Body of pancreas (tissue), 4 donors: ENCODE measurements at regions not wholly inside any gene's neighbourhood (a gene's known extent, or its start where the extent isn't known, plus 50 kb on each side); places are given as distances from the start of the nearest gene placed in this dataset.

ENCODE experiments used
- ATAC-seq: fragments of 150-250 bp; one replicate; pipeline ENCODE4 v1.9.1; 2016
- DNase-seq, 4 donors: peaks; one replicate each; pipeline ENCODE4 v3.0.0-alpha.2; 2019
- H3K27ac ChIP-seq, 4 donors: fragments of 200-600 bp; sonication (generic); 1 replicate in 3 of 4; 2 replicates in 1 of 4; pipeline versions ENCODE4 v1.5.1 to v1.6.1; 2016 to 2019; ENCODE audit warnings: mild to moderate bottlenecking in 1 of 4, mixed read lengths in 1 of 4, moderate library complexity in 1 of 4
- H3K27me3 ChIP-seq, 2 donors: fragments of 200-600 bp; sonication (generic); one replicate each; pipeline ENCODE4 v1.6.0; 2016; ENCODE audit warnings: mild to moderate bottlenecking in 1 of 2
- H3K36me3 ChIP-seq, 2 donors: fragments of 200-600 bp; sonication (generic); replicated peaks in 1 of 2; 2 replicates each; pipeline ENCODE4 v1.5.1; 2016; ENCODE audit warnings: low read depth in 2 of 2; ENCODE audit not compliant: insufficient read depth in 1 of 2
- H3K4me1 ChIP-seq: fragments of 200-600 bp; sonication (generic); one replicate; pipeline ENCODE4 v1.6.0; 2016
- H3K4me3 ChIP-seq, 2 donors: fragments of 200-600 bp; sonication (generic); 1 replicate in 1 of 2; 2 replicates in 1 of 2; pipeline ENCODE4 v1.5.1; 2016 to 2019
- H3K9me3 ChIP-seq, 3 donors: fragments of 200-600 bp; sonication (generic); 1 replicate in 2 of 3; 2 replicates in 1 of 3; pipeline ENCODE4 v1.5.1; 2016
- POLR2A ChIP-seq, 3 donors: fragments of 450-650 bp; IDR thresholded peaks; one replicate each; pipeline ENCODE4 v1.6.1; 2016; ENCODE audit warnings: antibody characterized with exemption in 3 of 3, mild to moderate bottlenecking in 2 of 3
- WGBS, 2 donors: methylation state at CpG; one replicate each; pipeline ENCODE4 v1.1.5; 2017; 5-methylcytosine and 5-hydroxymethylcytosine counted together
- intact Hi-C: fragments of 100-400 bp; cut with DNase I; formaldehyde crosslinking; loops from one replicate; pipeline ENCODE4 v1.15.1; 2023
- TF ChIP-seq, protein P1 (sequence below), 7 experiments: fragments of 450-650 bp in 4 of 7; fragments of 200-600 bp in 3 of 7; sonication (generic) in 3 of 7; IDR thresholded peaks; one replicate each; pipeline ENCODE4 v1.5.1; 2016 to 2019; ENCODE audit warnings: antibody characterized with exemption in 7 of 7

DNA sequence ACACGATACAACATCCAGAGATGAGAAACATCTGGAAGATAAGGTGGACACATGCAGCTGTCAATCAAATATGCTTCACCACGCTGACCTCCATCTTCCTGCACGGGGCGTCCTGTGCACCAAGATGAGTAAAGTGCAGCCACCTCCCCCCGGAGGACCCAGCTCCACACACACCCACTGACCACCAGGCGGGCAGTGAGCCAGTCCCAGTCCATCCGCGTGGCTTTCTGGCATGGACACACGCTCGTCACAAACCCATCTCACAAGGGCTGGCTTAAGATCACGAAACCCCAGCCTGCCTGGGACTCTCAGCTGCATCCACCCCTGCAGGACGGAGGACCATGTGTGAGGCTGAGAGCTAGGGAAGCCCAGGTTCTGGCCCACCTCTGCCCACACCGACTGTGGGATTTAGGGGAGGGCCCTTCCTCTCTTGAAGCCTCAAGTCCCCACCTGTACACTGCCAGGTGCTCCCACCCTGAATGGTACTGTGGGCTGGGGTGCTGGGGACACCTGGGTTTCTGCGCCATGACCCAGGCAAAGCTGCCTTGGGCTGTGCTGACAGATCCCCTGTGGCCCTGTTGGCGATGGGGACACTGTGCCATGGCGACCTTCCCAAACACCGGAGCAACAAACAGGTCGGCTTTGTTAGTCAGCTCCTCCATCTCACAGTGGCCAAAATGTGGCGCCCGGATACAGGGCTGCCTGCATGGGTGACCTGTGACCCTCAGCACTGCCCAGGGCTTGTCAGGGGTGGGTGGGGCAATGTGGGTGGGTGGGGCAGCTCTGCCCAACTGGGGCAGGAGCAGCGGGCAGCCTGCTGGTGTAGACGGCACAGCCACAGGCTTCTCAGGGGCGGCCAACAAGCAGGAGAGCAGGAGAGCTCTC lies 629.0 kb downstream of the TBC1D22A start:
- H3K4me3 ChIP-seq = no peak overlapping the region
- H3K9me3 ChIP-seq = no peaks in the 10 kb centered on the region
- DNase-seq (no peak), ATAC-seq (no peak)
- intact Hi-C loops = no loop called here
- TF ChIP-seq, protein P1, sequence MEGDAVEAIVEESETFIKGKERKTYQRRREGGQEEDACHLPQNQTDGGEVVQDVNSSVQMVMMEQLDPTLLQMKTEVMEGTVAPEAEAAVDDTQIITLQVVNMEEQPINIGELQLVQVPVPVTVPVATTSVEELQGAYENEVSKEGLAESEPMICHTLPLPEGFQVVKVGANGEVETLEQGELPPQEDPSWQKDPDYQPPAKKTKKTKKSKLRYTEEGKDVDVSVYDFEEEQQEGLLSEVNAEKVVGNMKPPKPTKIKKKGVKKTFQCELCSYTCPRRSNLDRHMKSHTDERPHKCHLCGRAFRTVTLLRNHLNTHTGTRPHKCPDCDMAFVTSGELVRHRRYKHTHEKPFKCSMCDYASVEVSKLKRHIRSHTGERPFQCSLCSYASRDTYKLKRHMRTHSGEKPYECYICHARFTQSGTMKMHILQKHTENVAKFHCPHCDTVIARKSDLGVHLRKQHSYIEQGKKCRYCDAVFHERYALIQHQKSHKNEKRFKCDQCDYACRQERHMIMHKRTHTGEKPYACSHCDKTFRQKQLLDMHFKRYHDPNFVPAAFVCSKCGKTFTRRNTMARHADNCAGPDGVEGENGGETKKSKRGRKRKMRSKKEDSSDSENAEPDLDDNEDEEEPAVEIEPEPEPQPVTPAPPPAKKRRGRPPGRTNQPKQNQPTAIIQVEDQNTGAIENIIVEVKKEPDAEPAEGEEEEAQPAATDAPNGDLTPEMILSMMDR (IDR thresholded peaks at IDR 0.05) = no peak
- TF ChIP-seq POLR2A (IDR thresholded peaks at IDR 0.05) = no peak
- 63% methylated on average over 13 to 23 of the region's 23 CpGs for WGBS, 2 donors
- H3K27me3 ChIP-seq = no peaks in the 10 kb centered on the region
- H3K4me1 ChIP-seq = no peaks in the 10 kb centered on the region
- no peak overlapping the region for H3K27ac ChIP-seq
- H3K36me3 ChIP-seq = no peaks in the 10 kb centered on the region

DNA sequence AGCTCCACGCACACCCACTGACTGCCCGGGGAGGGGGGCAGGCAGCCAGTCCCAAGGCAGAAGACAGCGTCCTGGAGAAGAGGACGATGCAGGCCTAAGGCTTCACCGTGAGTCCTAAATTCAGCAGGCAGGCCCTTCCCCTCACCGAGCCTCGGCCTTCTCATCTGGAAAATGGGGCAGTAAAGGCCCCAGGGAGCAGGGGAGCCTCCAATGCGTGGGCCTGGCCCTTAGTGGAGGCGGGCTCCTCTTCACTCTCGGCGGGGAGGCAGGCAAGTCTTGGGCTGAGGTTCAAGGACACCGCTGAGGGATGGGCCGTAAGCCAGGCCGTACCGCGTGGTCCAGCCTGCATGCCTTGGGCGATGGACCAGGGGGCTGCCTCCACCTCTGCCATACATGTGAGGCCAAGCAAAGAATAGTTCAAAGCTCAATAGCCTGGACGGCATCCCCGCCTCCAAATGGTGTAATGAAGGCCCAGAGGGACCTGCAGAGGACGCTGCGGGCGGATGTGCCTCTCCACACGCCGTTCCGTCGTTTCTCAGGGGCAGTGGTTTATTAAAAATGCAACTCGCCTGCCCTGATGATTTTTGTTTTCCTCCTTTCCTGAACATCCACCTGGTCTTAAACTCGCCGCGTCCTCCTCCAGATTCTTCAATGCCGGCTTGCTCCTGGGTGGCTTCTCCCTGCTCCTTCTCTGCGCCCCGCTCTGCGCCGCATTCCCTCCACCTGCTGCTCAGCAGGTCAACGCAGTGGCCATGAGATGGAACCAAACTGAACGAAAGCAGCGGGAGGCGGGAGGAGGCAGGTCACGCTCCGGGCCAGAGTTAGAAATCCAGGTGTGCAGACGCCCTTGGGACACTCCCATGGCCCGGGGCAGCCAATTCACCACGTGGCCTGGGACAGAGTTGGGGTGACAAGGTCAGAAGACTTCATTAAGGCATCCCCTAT lies 627.8 kb downstream of the TBC1D22A start:
- no peaks in the 10 kb centered on the region for H3K36me3 ChIP-seq
- 68 to 72% methylated on average over 41 to 44 of the region's 44 CpGs for WGBS, 2 donors
- no peaks in the 10 kb centered on the region for H3K27me3 ChIP-seq
- H3K27ac ChIP-seq = no peak overlapping the region
- no peaks in the 10 kb centered on the region for H3K4me1 ChIP-seq
- ATAC-seq (no peak), DNase-seq (no peak)
- intact Hi-C loops = no loop called here
- TF ChIP-seq, protein P1 (IDR thresholded peaks at IDR 0.05) = no peak
- TF ChIP-seq POLR2A (IDR thresholded peaks at IDR 0.05) = no peak
- no peak overlapping the region for H3K4me3 ChIP-seq
- H3K9me3 ChIP-seq = no peaks in the 10 kb centered on the region

DNA sequence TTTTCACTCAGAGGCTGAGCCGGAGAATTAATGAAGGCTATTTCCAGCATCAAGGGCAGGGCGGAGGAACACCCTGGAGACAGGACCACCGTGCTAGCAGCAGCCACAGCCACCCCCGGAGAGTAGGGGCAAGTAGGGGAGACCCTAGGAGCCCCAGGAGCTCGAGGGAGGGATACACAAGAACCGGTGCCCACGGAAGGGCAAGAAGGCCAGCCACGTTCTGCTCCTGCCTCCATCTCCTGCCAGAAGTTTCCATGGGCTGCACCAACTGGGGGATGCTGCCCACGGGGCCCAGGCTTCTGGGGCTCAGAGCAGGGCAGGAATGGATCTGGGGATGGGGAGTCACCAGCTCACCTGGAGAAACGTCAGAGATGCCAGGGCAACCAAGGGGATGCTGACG lies 626.8 kb downstream of the TBC1D22A start:
- H3K9me3 ChIP-seq = no peaks in the 10 kb centered on the region
- ATAC-seq (no peak), DNase-seq (no peak)
- H3K36me3 ChIP-seq = no peaks in the 10 kb centered on the region
- TF ChIP-seq, protein P1 (IDR thresholded peaks at IDR 0.05) = no peak
- TF ChIP-seq POLR2A (IDR thresholded peaks at IDR 0.05) = no peak
- intact Hi-C loops = no loop called here
- H3K4me3 ChIP-seq = no peak overlapping the region
- H3K27ac ChIP-seq = no peak overlapping the region
- H3K4me1 ChIP-seq = no peaks in the 10 kb centered on the region
- WGBS, 2 donors = 42 to 52% methylated on average over 7 to 11 of the region's 11 CpGs
- H3K27me3 ChIP-seq = no peaks in the 10 kb centered on the region

DNA sequence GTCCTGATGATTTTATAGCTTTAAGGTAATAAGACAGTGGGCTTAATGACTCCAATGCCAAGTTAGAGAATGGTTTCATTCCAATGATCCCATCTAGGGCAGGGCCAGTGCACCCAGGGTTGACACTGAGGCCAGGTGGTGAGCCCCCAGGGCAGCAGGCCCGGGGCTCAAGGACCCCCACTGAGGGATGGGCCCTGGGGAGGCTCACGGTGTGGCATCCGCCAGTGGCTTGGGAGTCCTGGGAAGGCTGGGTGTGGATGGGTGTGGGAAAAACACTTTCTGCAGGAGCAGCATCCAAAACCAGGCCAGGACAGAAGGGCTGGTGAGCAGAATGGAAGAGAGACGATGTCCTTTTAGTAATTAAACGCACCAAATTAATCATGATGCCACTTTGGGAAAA lies 626.3 kb downstream of the TBC1D22A start:
- Histone ChIP-seq H3K36me3 (no peaks in the 10 kb centered on the region), H3K4me3 (no peak overlapping the region), H3K9me3 (no peaks in the 10 kb centered on the region), H3K27ac (no peak overlapping the region), H3K4me1 (no peaks in the 10 kb centered on the region), H3K27me3 (no peaks in the 10 kb centered on the region)
- WGBS, 2 donors = 41 to 55% methylated on average over 4 to 5 of the region's 5 CpGs
- DNase-seq (no peak), ATAC-seq (no peak)
- intact Hi-C loops = no loop called here
- TF ChIP-seq, protein P1 (IDR thresholded peaks at IDR 0.05) = no peak
- no peak for TF ChIP-seq POLR2A (IDR thresholded peaks at IDR 0.05)
